Astrocyte (in vitro differentiated cells and primary cell): ENCODE measurements at regions not wholly inside any gene's neighbourhood (a gene's known extent, or its start where the extent isn't known, plus 50 kb on each side); places are given as distances from the start of the nearest gene placed in this dataset.

Source experiments
- CTCF ChIP-seq: IDR thresholded peaks from 2 replicates; pipeline ENCODE4 v1.5.1; 2011; ENCODE audit warnings: low read depth, mild to moderate bottlenecking, inconsistent platforms, low read length, moderate library complexity; ENCODE audit not compliant: insufficient read depth
- EZH2 ChIP-seq: IDR thresholded peaks from 2 replicates; pipeline ENCODE4 v1.6.1; 2012; ENCODE audit warnings: mild to moderate bottlenecking, low read length, inconsistent platforms; ENCODE audit not compliant: insufficient read depth

GRCh38 chr1:68788762-68789161 lies 291.9 kb upstream of the DEPDC1 start:
- TF ChIP-seq EZH2 = no peak
- no peak for TF ChIP-seq CTCF
